Stimulated activated CD4-positive, alpha-beta T cell treated with anti-CD3 and anti-CD28 coated beads, TNF-alpha, amount 100 ng/mL, for 48 hours (primary cell): ENCODE measurements at regions not wholly inside any gene's neighbourhood (a gene's known extent, or its start where the extent isn't known, plus 50 kb on each side); places are given as distances from the start of the nearest gene placed in this dataset.
"Not testable (repeated sequence)": the region's sequence is repeated elsewhere in the genome, so short reads cannot be mapped to it uniquely, and the experiment has no call there.

ENCODE experiments used
- DNase-seq, 3 donors: peaks; one replicate each; pipeline ENCODE4 v3.0.0-alpha.2; 2020; ENCODE audit warnings: low read depth in 3 of 3

DNA sequence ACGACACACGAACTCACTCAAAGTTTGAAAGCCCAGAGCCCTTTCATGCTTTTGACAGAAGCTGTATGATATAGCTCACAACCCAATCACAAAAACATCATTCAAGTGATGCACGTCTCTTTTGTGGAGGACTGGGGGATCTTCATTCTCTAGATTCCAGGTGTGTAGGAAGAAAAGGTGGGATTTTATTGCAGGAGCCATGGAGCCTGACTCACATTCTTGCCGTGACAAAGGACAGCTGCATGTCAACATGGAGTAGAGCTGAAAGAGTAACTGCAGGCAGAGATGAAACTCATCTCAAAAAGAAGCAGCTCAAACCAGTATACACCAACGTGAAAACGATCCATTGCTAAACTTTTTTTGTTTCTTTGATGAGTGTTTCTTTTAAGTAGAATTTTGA lies 50.9 kb upstream of the PDE1A start:
- DNase-seq = no peak

- DNase-seq = no peak
Measured at GRCh38 chr2:182481676-182482075, 54.8 kb upstream of the PDE1A start.

- DNase-seq = no peak
Measured at GRCh38 chr2:182482511-182482910, 55.7 kb upstream of the PDE1A start.

DNA sequence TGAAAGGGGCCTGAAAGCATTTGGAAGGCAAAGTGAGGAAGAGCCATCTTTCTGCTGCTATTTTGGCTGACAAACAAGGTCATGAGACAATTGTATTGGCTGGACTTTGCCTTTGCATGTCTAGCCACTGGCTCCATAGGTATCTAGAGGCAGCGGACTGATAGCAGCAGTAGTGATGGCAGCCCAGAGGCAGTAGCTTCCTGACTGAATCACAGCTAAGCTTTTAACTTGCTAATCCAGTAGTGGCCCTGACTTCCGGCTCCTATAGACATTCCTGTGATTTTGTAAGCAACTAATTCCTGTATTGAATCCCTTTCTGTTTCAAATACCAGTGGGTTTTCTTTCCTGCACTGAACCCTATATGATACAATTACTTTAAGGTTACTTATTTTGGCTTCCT lies 69.8 kb upstream of the PDE1A start:
- DNase-seq = no peak

DNA sequence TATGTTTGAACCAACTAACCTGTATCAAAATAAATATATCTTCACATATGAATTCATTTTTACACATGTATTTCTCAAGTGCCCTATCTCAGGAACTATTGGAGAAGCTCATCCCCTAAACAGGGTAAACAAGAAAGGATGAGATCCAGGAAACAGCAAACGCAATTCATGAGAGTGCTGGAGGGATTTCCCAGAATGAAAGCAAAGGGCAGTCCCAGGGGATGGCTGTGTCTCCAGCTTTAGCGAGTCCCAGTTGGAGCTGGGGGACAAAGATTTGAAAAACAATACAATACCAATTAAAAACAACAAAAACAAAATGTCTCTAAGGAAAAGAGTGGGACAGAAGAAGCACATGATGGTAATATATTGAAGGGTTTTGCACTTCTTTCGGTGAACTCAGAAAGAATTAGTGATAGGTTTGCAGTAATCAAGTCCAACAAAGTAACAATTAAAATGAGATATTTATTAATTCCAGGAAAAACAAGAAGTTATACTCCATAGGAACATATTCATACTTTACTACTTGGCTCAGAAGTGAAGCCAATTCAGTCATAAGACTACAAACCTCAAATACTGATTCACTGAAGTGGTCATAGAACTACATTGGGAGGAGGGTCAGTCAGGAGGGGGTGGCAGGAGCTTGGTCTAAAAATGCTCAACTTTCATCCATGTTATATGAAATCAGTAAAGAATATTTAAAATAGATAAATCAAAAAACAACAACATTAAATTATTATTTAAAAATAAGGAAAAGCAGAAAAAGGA lies 73.1 kb upstream of the PDE1A start:
- DNase-seq = no peak

- no peak for DNase-seq
Measured at GRCh38 chr2:182503886-182504285, 77.0 kb upstream of the PDE1A start.

DNA sequence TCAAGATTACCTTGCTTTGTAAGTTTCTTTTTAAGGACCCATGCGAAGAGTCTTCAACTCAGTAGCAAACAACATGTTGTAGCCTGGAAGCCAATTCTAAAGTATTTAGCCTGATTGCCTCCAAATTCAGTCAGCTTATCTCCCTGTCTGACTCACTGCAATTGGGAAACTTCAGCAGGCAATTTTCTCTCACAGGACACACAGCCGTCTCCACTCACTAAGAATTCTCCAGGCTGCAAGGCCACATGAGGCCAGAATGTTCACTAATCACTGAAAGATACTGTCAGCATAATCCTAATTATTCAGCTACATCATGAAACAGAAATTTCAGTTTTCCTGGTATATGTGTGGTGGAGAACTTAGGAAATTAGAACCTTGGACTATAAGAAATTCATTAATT lies 78.1 kb upstream of the PDE1A start:
- no peak for DNase-seq

DNA sequence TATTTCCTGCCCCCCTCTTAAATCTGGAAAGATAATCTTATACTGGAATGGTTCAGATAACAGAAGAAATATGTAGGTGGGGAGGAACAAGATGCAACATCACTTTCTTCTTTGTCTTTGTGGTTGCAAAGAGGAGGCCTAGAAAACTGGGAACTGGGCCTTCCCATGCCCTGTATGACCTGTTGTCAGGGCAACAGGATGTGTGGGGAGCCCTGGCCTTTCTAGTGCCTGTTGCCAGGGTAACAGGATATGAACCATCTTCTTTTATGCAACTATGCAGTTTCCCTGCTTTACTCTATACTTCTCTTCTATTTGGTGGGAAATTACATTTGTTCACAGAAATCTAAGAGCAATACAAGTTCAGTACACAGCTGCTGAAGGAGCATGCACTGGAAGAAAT lies 79.8 kb upstream of the PDE1A start:
- DNase-seq = no peak

GRCh38 chr2:182508583-182508982 lies 81.7 kb upstream of the PDE1A start:
- not testable (repeated sequence) for DNase-seq

- DNase-seq = no peak
Measured at GRCh38 chr2:182509216-182509615, 82.4 kb upstream of the PDE1A start.

DNA sequence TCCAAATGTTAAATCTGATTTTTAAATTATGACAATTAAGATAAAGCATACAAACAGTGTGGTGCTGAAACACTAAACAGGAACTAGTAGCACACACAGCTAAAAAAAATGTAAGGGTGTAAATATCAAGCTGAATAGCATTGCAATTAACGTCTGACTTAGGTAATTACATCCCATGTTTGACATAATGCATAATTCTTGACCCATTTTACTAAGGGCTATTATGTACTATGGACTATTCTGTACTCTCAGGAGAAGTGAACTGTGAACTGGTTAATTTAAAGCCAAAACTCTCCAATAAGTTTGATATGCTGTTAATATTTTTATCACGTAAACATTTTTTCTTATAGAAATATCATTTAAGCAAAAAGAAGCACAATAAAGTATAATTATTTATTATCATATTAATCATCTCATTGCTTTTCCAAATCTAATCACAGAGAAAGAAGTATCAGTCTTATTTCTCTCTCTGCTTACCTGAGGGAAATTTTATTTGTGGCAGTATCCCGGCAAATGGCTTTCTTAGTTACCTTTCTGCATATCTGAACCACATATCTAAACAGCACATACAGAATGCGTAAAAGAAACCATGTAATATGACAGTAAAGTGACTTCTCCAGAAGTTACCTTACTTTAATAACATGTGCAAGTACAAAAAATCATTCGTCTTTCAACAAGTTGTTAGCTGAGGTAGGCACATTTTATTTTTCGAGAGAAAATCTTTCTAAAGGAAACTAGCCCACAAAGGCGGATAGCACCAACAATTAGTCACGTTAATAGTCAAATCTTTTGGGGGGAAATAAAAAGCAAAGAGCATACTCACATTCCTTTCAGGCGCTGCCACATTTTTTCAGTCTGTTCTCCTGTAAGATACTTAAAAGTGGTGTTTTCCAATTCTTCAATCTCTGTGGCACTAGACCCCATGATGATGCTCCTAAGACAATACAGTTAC lies 94.9 kb upstream of the PDE1A start:
- no peak for DNase-seq

DNA sequence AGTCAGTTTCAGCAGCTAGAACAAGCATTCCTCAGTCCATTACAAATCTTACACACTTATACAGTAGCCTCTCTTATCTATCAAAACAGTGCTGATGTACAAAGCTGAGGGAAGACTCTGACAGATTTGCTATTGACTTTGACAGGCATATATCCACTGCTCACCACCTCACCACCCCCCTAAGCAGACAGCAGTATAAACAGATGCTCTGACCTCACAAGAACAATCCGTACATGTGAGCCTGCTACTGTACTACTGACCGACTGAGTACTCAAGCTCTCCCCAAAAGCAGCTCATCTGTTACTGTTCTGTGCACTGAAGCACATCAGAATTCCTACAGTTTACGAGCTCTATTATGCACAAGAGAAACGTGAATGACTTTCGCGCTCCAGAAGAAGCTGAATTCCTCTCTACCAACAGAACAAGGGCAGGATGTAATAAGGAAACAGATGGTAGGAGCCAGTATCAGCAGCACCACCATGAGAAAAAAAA lies 95.6 kb upstream of the PDE1A start:
- no peak for DNase-seq

GRCh38 chr2:182522972-182523473 lies 96.2 kb upstream of the PDE1A start:
- DNase-seq = no peak

DNA sequence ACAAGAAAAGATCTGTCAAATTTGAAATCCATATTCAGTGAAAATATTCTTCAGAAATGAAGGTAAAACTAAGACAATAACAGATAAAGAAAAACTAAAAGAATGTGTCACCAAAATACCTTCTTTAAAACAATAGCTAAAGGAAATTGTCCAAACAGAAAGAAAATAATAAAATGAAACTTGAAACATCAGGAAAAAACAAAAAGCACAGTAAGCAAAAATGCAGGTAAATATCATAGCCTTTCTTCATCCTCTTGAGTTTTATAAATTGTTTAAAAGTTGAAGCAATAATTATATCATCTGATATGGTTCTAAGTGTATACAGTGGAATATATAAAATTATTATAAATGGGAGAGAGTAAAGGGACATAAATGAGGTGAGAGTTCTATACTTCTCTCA lies 103.8 kb upstream of the PDE1A start:
- DNase-seq = no peak

DNA sequence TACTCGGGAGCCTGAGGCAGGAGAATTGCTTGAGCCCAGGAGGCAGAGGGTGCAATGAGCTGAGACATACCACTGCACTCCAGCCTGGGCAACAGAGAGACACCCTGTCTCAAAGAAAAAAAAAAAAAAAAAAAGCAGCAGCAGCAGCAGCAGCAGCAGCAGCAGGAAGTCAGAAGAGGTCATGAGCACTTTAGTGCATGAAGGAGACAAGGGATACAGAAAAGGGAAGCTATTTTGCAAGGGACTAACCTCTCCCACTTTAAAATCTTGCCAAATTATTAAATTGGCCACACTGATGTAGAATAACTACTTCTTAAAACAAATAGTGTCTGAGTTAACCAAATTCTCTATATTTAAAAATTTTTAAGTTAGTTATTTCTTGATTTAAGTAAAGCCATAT lies 113.4 kb upstream of the PDE1A start:
- DNase-seq = no peak

DNA sequence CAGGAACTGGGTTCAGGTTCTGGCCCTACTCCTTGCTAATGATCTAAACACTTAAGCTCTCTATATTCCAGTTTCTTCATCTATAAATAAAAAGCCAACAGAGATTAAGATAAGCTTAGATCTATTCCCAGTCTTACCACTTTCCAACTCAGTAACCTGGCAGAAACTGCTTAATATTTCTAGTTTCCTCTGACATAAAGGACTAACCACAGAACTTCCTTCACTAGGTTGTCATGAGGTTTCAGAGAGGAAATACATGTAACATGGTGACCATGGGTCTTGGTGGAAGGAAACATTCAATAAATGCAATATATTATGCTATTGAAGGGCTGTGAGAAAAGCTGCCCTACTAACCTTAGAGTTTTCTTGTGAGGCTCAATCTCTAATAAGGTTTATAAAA lies 114.4 kb upstream of the PDE1A start:
- DNase-seq = no peak

DNA sequence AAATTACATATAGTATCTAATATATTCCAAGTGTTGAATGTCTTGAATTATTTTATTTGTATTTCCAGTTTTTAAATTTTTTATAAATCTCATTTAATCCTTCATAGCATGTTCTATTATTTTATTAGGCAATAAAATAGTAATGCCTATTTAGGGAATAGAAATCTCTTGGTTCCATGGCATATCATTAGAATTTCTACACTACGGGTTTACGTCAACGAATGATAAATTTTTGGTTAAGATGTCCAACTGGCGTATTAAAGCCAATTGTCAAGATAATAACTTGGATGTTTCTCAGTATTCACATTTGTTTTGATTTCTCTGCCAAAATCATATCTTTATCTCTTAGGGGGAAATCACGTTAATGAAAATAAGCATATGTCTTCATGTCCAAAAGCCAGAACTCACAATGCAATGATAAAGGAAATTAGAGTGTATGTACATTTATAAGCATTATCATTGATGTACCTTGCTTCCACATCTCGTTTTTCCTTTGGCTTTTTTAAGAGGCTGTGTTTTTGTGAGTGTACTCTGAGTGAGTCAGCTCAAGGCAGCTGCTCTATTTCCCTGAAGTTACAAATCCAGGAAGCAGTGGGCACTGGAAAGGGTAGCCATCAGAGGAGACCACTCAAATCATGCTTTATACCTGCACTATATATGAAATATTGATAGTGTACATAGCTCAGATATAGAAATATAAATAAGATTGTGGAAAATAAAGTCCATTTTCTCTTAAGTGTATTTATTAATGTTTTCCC lies 115.8 kb upstream of the PDE1A start:
- DNase-seq = no peak

- no peak for DNase-seq
Measured at GRCh38 chr2:182543741-182544525, 117.1 kb upstream of the PDE1A start.

DNA sequence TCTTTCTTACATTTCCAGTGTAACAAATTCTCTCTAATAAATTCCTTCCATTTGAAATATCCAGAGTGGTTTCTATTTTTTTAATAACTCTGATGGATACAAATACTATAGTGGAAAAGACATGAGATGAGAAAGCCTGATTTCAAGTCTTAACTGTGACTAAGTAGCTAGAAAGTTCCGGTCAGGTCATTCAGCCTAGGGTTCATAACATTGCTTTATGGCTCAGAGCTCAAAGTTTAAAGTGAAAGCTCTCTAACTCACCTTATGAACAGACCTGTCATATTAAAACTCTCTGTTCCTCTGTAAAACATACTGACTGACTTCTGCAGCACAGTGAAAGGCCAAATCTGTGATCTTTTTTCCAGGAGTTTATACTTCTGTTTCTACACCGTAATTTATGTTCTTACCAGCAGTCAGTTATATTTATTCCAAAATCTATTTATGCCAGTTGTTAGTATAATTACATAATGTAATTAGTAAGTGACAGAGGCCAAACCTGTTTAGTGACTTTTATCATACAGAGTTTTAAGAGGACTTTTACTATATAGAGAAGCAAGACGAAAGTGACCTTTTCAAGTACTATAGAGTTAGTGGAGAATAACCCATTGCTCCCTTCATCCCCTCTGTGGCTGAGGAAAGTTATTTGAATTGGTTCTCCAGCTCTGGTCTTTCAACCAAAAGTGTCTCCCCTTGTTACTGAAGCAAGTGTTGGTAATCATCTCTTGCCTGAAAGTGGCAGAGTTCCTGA lies 118.8 kb upstream of the PDE1A start:
- no peak for DNase-seq
